ENCODE measurements at regions not wholly inside any gene's neighbourhood (a gene's known extent, or its start where the extent isn't known, plus 50 kb on each side); places are given as distances from the start of the nearest gene placed in this dataset.
"Not testable (repeated sequence)": the region's sequence is repeated elsewhere in the genome, so short reads cannot be mapped to it uniquely, and the experiment has no call there.

DNA sequence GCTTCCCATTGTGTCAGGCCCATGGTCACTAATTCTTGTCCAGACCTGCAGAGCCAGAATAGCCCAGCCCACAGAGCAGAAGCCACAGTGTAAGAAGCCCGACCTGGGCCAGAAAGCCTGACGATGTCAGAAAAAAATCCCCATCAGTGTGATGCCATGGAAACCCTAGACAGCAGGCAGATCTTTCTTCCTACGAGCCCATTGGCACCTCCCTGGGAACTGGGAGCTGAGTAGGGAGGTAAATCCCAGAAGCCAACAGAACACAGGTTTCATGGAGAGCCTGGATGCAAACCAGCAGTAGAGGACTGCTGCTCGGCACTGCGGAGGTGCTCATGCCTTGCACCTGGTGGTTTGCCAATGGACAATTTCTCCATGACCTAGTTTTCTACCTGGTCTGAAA is 82.2 kb upstream of the SLC22A16 start:
- DNase-seq = no peak

DNA sequence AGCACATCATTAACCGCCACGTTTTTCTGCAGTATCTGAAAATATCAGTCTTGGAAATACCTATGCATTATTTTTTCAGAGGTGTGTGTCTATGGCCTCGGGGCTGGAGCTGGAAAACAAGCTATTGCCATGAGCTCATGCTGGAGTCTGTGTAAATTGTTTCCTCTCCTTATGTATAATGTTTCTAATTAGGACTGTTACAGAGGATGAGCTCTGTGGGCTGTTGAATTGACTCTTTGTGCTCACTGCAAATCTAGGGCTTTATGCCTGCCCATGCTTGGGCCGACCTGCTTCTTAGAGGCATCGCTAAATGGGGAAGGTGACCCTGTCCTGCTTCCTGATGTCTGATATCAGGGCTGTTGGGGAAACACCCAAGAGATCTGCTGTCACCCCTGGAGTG is 80.8 kb upstream of the SLC22A16 start:
- no peak for DNase-seq

DNA sequence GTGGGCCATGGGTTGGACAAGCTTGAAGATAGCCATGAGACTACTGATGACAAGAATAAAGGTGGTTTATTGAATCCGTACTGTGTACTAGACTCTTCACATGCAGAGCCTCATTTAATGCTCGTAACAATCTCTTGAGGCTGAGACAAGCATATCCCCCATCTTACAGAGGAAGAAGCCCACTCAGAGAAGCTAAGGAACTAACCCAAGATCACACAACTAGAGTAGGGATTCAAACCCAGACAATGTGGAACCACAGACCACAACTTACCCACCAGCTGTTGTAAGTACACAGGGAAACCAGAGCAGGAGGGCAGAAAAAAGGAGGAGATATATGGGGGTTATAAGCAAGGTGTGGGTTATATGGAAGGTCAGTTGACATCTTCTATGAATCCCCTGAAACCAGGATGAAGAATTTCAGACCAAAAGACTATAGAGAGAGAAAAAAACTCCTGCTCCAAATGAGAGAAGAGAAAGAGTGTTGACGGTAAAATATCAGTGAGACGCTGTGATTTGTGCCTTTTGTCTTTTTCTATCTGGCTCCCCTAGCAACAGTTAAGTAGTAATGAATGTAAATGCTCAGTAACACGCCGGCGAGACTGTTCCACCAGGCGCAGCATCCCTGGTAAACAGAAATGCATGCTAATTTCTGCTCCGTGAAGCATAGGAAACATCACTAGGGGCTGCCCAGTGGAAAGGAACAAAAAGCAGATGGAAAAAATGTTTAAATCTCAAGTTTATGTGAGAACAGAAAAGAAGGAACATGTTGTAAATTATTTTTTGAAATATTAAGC is 80.1 kb upstream of the SLC22A16 start:
- DNase-seq = no peak

DNA sequence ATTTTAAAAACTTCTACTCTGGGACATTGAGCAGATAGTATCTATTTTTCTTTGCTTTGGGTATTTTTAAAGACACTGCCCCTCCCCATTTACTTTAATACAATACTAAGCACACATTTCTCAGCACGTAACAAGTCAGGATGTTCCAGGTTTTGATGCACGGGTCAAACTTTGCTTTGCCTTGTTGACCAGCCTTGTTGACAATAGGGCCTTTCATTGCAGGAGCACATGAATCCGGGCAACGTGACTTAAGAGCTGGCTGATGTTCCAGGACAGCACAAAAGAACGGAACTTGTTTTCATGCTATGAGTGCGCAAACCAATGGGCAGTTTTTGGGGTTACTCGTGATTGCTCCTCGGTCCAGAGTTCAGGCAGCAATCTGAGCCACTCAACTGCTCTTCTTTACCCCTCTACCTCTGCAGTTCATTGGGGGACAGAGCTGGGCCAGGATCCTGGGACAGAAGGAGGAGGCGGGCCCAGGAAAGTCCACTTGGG is 78.6 kb upstream of the SLC22A16 start:
- DNase-seq = no peak

DNA sequence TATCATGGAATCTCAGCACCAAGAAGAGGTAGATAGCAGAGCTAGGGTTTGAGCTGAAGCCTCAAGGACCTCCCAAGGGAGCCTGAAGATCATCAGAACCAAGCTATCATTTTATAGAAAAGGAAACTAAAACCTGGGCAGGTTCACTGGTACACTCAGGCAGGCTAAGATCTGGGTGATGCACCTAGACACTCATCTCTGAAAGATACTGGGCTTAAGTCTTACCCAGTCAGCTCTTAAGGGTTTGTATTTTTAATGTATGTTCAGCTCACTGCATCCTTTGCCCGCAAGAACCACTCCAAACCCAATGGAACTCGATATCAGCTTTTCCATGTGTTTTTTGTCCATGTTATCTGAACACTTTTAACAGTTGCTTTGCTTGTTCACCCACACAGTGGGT is 78.0 kb upstream of the SLC22A16 start:
- no peak for DNase-seq

DNA sequence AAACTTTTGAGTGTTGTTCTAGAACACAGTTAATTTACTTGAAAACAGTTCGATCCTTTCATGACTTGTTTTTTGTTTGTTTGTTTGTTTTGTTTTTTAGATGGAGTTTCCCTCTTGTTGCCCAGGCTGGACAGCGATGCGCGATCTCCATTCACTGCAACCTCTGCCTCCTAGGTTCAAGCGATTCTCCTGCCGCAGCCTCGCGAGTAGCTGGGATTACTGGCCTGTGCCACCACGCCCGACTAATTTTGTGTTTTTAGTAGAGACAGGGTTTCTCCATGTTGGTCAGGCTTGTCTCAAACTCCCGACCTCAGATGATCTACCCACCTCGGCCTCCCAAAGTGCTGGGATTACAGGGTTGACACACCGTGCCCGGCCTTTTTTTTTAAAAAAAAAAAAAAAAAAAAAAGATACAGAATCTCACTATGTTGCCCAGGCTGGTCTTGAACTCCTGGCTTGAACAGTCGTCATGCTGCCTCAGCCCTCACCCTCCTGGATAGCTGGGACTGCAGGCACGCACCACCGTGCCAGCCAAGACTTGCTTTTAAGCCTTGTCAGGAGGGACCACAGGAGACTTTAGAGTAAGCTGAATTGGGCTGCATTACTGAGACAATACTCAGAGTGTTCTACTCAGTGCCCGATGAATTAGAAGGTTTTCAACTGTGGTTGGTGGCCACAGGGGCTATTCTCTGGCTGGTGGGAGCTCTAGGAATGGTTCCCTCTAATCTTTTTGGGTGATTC is 76.7 kb upstream of the SLC22A16 start:
- no peak for DNase-seq

DNA sequence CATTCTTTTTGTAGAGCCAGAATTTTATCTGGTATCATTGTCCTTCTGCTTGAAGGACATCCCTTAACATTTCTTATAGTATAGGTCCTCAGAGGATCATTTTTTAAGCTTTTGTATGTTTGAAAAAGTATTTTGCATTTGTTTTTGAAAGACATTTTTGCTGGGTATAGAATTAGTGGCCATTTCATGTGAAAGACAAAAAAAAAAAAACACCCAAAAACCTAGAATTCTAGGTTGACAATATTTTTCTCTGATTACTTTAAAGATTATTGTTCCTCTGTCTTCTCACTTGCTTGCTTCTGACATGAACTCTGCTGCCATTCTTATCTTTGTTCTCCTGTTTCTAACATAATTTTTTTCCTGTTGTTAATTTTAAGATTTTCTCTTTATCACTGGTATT is 75.7 kb upstream of the SLC22A16 start:
- no peak for DNase-seq

DNA sequence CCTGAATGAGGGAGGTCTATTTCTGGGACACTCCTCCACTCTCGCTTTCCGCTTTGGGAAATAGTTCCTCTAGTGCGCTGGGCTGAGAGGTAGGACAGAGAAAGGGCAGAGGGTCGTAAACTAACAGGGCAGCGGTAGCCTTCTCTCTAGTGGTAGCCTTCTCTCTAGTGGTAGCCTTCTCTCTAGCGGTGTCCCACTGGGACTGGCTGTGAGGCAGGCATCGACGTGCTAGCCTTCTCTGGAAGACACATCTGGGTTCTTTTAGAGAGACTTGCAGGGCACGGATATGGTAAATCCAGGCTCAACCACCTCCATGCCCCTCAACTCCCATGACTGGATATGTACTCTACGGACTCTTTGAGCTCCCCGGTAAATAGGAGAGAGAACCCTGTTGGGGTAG is 74.7 kb upstream of the SLC22A16 start:
- no peak for DNase-seq

DNA sequence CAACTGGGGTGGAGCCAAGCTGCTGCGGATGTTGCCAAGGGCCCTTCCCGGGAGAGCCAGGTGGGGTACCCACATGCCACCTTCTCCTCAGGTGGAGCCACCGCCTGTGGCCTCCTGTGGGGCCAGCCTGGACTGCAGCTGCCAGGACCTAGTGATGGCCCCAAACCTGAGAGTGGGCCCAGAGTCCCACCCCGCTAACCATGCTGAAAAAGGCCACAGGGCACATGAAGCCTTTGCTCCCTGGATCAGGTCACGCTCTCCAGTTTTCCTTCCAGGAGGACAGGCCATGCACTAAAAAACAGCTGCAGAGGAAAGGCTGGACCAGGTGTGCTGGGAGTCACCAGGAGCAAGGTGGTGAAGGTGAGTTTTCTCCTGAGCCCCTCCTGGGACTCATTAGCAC is 73.9 kb upstream of the SLC22A16 start:
- DNase-seq = no peak

DNA sequence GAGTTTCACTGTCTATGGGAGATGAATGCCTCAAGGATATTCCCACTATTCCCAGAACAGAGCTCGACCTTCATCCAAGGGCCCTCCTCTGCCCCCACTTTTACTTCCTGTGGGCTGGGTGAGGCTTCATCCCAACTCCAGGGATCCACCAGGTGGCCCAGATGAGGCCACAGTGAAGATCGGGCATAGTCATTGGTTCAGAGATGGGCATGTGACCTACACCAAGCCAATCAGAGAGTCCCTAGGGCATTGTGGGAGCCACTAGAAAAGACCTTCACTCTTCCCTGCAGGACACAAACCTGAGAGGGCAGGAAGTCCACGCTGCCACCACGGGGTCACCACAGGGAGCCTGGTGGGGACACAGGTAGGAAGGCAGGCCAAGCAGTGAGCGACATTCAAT is 72.9 kb upstream of the SLC22A16 start:
- DNase-seq = no peak

DNA sequence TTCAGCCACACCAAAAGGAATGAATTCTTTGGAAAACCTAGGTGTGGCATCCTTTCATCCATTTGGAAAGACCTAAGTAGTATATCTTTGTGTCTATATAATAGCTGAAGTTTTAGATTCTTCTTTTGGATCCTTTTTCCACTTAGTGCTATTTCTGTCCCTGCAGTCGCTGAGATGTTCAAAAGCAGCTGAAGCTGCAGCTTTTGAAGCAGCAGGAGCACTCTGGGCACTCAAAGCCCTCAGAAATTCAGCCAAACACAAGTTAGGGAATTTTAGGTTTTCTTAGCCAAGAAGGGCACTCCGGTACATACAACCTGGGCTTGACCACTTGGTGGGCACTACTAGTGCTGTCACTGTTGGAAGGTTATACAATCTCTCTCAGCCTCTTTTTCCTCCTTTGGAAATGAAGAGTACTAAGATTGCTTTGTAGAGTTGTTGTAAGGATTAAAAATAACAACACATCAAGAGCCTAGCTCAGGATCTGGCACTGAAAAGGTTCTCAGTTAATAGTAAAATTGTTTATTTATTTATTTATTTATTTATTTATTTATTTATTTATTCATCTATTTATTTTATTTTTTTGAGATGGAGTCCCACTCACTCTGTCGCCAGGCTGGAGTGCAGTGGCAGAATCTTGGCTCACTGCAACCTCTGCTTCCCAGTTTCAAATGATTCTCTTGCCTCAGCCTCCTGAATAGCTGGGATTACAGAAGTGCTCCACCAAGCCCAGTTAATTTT is 71.9 kb upstream of the SLC22A16 start:
- DNase-seq = no peak

DNA sequence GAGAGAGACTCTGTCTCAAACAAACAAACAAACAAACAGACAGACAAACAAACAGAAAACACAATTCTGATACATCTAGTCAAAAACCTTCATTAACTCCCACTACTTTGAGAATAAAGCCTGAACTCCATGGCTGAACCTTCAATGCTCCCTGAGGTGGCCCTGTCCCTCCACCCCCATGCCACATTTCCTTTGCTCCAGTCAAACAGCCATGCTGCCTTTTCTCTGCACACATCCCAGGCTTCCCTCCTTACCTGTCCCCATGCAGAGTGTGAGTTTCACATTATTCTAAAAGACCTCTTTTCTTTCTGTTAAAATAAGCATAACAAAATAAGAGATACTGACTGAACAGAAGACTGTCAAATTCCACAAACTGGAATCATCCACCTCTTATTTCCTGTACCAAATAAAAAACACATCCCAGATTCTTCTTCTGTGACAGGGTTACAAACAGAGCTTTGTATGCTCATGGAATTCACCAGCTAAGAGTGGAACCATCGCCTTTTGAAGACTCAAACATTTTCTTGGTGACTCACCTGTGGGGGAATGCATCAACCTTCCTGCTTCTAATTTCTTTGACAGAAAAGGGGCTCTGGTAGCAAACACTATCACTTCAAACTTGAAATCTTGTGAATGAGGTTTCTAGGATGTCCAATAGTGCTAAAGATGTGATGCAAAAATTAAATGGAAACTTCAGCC is 71.0 kb upstream of the SLC22A16 start:
- no peak for DNase-seq

DNA sequence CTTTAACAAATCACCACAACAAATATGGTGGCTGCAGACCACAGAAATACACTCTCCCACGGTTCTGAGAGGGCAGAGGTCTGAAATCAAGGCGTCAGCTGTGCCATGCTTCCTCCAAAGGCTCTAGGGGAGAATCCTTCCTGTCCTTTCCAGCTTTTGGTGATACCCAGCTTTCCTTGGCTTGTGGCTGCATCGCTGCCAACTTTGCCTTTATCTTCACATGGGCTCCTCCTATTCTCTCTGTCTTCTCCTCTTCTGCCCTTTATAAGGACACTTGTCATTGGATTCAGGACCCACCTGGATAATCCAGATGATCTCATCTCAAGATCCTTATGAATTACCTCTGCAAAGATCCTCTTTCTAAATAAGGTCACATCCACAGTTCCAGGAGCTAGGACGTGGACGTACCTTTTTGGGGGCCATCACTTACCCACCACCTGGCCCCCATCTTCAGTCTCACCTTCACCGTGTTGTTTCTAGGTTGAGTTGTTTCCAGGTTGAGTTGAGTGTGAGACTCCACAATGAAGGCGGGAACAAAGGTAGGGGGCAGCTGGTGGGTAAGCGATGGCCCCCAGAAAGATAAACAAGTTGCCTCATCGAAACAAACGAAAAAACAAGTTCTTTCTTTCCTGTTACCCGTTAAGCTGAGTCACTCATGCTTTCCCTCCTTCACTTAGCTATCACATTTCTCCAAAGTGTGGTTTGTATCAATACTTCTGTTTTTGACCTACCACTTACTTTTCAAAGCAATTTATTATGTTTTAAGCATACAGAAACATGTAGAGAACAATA is 68.9 kb upstream of the SLC22A16 start:
- no peak for DNase-seq

DNA sequence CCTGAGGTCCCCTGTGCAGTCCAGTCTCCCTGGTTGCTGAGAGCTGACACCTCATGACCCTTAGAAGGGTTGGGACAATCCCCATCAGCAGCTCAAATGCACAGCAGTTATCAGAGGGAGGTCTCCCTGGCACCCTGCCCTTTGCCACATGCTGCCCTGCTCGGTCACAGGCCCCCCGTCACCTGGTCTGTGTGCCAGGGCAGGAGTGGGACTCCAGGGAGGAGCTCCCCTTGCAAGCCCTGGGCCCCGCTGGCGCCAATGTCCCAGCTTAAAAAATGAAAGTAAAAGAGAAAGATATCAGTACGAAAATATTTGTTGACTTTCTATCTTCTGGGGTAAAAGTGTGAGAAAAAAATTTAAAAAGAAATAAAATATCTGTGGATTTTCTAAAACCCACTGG is 68.1 kb upstream of the SLC22A16 start:
- no peak for DNase-seq

DNA sequence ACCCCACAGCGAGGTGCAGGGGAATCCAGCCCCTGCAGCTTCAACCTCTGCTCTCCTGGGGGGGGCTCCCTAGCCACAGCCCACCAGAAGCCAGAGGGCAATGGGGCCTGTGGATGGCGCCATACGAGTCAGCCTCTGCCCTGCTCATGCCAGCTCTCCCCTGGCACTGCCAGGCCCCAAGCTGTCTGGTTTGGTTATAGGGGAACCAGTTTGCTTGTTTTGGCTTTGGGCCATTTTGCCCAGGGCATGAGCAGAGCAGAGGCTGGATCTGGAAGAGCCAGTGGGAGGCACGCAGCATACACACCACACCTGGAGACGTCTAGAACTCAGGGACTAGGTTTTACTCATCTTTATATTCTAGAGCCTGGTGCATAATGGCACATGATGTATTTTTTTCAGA is 66.7 kb upstream of the SLC22A16 start:
- DNase-seq = no peak

DNA sequence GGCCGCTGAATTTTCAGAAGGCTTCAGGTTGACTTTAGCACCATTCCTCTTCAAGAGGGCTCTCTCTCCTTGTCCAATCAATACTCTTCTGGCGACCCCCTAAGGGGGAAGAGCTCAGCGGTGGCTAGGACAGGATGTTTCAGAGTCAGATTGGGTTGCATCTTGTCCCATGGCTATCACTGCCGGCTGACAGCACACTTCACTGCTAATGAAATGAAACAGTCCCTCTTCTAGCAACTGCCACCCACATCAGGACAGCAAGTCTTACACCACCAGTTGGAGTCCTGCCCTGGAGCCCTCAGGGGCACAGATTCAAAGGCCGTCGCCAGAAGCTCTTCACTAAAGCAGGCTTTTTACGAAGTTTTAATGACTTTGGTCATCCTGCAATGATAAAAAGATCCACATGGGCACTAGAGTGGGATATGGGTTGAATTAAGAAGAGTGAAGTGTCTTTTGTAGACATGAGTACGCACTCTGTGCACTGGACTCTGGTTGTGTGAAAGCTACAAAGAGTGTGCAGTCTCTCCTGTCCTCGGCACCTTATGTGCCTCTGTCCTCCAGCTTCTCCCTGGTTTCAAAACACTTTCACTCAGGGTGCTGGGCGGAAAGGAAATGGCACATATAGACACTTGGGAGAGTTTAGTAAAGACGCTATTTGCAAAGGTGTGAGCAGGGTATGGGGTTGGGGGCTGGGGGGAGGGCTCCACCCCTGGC is 66.1 kb upstream of the SLC22A16 start:
- no peak for DNase-seq

DNA sequence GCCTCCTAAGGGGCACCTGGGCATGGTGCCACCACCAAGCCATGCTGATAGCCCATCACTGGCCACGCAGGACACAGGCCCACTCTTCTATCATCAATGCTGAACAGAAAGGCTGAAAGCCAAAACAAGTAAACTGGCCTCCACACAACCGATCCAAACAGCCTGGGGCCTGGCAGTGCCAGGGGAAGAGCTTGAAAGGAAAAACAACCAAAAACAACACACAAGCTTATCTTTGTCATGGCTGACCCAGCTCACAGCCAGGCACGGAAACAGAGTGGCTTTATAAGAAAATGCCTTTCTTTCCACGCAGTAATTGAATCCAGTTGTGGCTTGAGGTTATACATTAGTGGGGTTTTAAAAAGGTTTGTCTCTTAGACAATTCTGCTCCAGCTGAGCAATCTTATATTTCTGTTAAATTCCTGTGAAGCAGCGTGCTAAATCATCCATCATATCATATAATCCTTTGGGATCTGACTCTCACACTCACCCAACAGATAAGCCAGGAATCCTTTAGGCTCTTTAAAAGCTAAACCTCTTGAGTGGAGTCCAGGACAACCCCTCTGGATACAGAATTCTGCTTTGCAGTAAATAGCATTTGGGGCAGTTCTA is 65.4 kb upstream of the SLC22A16 start:
- no peak for DNase-seq

DNA sequence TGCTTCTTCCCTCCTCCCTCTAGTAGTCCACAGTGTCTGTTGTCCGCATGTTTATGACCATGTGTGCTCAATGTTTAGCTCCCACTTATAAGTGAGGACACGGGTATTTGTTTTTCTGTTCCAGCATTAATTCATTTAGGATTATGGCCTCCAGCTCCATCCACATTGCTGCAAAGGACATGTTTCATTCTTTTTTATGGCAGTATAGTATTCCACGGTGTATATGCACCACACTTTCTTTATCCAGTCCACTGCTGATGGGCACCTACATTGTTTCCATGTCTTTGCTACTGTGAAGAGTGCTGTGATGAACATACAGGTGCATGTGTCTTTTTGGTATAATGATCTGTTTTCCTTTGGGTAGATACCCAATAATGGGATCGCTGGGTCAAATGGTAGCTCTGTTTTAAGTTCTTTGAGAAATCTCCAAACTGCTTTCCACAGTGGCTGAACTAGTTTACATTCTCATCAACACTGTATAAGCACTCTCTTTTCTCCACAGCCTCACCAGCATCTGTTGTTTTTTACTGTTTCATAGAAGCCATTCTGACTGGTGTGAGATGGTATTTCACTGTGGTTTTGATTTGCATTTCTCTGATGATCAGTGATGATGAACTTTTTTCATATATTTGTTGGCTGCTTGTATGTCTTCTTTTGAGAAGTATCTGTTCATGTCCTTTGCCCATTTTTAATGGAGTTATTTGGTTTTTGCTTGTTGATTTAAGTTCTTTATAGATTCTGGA is 63.0 kb upstream of the SLC22A16 start:
- DNase-seq = not testable (repeated sequence)

DNA sequence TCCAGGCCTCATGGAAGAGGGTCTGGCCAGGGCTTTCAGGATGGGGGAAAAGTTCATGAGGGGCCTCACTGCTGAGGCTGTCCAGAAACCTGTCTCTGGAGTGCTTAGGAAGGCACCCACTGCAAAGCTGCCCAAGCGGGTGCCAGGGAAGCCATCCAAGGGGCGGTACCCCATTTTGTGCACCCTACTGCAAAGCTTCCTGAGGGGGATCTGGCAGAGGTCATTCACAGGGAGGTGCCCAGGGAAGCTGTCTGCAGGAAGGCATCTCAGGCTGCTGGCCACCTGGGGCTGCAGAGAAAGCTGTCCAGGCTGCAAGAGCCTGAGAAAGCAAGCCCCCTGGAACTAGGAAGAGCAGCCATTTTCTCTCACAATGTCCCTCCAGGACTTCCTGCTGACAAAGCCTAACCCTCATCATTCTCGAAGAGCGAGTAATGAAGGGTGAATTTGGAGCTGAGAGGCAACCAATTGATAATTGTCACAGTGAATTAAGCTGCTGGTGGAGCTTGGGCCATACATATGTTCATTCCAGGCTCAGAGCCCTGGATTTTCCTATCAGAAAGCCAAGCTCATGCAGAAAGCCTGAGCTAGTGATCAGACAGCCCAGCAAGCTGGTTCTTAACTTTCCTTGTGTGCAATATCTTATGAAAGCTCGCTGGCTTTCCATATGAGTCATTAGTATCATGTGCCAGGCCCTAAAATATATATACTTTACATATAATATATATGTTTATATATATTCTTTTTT is 62.2 kb upstream of the SLC22A16 start:
- no peak for DNase-seq

All from stimulated activated CD4-positive, alpha-beta T cell treated with anti-CD3 and anti-CD28 coated beads, Interleukin-2, amount 100 ng/mL, for 24 hours (primary cell).